NCI-H82 treated with DMSO at 0.1 percent for 48 hours (cell line): ENCODE measurements at regions not wholly inside any gene's neighbourhood (a gene's known extent, or its start where the extent isn't known, plus 50 kb on each side); places are given as distances from the start of the nearest gene placed in this dataset.
"Not testable (repeated sequence)": the region's sequence is repeated elsewhere in the genome, so short reads cannot be mapped to it uniquely, and the experiment has no call there.

ENCODE experiments used
- DNase-seq: peaks from one replicate; lab custom pipeline; 2025; ENCODE audit not compliant: unreplicated experiment; lab: John Stamatoyannopoulos, UW

GRCh38 chr2:228533156-228533555 lies 351.7 kb upstream of the SPHKAP start:
- DNase-seq: no peak

GRCh38 chr2:228532233-228532632 lies 350.7 kb upstream of the SPHKAP start:
- no peak for DNase-seq

- no peak for DNase-seq
Measured at GRCh38 chr2:228527197-228527881, 345.9 kb upstream of the SPHKAP start.

- DNase-seq: no peak
Measured at GRCh38 chr2:228526687-228527086, 345.2 kb upstream of the SPHKAP start.

- DNase-seq: no peak
Measured at GRCh38 chr2:228522977-228523376, 341.5 kb upstream of the SPHKAP start.

- no peak for DNase-seq
Measured at GRCh38 chr2:228522276-228522675, 340.8 kb upstream of the SPHKAP start.

- DNase-seq: no peak
Measured at GRCh38 chr2:228519561-228519960, 338.1 kb upstream of the SPHKAP start.

GRCh38 chr2:228516019-228516418 lies 334.5 kb upstream of the SPHKAP start:
- DNase-seq: no peak

GRCh38 chr2:228513480-228513879 lies 332.0 kb upstream of the SPHKAP start:
- DNase-seq: not testable (repeated sequence)

- DNase-seq: no peak
Measured at GRCh38 chr2:228509021-228509420, 327.5 kb upstream of the SPHKAP start.

- no peak for DNase-seq
Measured at GRCh38 chr2:228507870-228508269, 326.4 kb upstream of the SPHKAP start.

GRCh38 chr2:228507231-228507824 lies 325.8 kb upstream of the SPHKAP start:
- DNase-seq: no peak

- no peak for DNase-seq
Measured at GRCh38 chr2:228503731-228504130, 322.2 kb upstream of the SPHKAP start.

- DNase-seq: no peak
Measured at GRCh38 chr2:228493852-228494251, 312.4 kb upstream of the SPHKAP start.

- DNase-seq: no peak
Measured at GRCh38 chr2:228479014-228479413, 297.5 kb upstream of the SPHKAP start.

- no peak for DNase-seq
Measured at GRCh38 chr2:228474466-228474865, 293.0 kb upstream of the SPHKAP start.

- DNase-seq: no peak
Measured at GRCh38 chr2:228469721-228470120, 288.2 kb upstream of the SPHKAP start.

GRCh38 chr2:228466851-228467250 lies 285.4 kb upstream of the SPHKAP start:
- no peak for DNase-seq

GRCh38 chr2:228465408-228465807 lies 283.9 kb upstream of the SPHKAP start:
- no peak for DNase-seq

GRCh38 chr2:228458364-228458763 lies 276.9 kb upstream of the SPHKAP start:
- no peak for DNase-seq

- no peak for DNase-seq
Measured at GRCh38 chr2:228447266-228447915, 265.9 kb upstream of the SPHKAP start.

- DNase-seq: no peak
Measured at GRCh38 chr2:228446734-228447133, 265.2 kb upstream of the SPHKAP start.
